Endothelial cell (in vitro differentiated cells): ENCODE measurements at regions not wholly inside any gene's neighbourhood (a gene's known extent, or its start where the extent isn't known, plus 50 kb on each side); places are given as distances from the start of the nearest gene placed in this dataset.
"Not testable (repeated sequence)": the region's sequence is repeated elsewhere in the genome, so short reads cannot be mapped to it uniquely, and the experiment has no call there.

Experiments used
- DNase-seq: peaks from one replicate; pipeline ENCODE4 v3.0.0; 2021; ENCODE audit warnings: low spot score
- H3K27ac Mint-ChIP-seq: one replicate; pipeline ENCODE4 v1.8.0; 2021; ENCODE audit warnings: mixed read lengths, inconsistent platforms; ENCODE audit not compliant: unreplicated experiment
- H3K27me3 Mint-ChIP-seq: one replicate; pipeline ENCODE4 v1.8.0; 2021; ENCODE audit warnings: mild to moderate bottlenecking, moderate library complexity, mixed read lengths, inconsistent platforms; ENCODE audit not compliant: unreplicated experiment
- H3K36me3 Mint-ChIP-seq: one replicate; pipeline ENCODE4 v1.8.0; 2021; ENCODE audit warnings: mild to moderate bottlenecking, low read depth, mixed read lengths, inconsistent platforms; ENCODE audit not compliant: unreplicated experiment
- H3K4me1 Mint-ChIP-seq: one replicate; pipeline ENCODE4 v1.8.0; 2021; ENCODE audit warnings: mild to moderate bottlenecking, mixed read lengths, inconsistent platforms; ENCODE audit not compliant: unreplicated experiment
- H3K4me3 Mint-ChIP-seq: one replicate; pipeline ENCODE4 v1.8.0; 2021; ENCODE audit warnings: mild to moderate bottlenecking, mixed read lengths, inconsistent platforms; ENCODE audit not compliant: unreplicated experiment
- H3K9me3 Mint-ChIP-seq: one replicate; pipeline ENCODE4 v1.8.0; 2021; ENCODE audit warnings: mixed read lengths, inconsistent platforms; ENCODE audit not compliant: unreplicated experiment
- TF ChIP-seq, protein P1 (sequence below): fragments of 200-600 bp; sonication (generic); IDR thresholded peaks from one replicate; pipeline ENCODE4 v1.5.0; 2021; ENCODE audit warnings: antibody characterized with exemption; ENCODE audit not compliant: unreplicated experiment

- H3K9me3 Mint-ChIP-seq, result no peaks in the 10 kb centered on the region
- no peak overlapping the region for H3K4me3 Mint-ChIP-seq
- H3K36me3 Mint-ChIP-seq, result peaks cover 3% of the 10 kb centered on the region
- H3K27ac Mint-ChIP-seq, result no peak overlapping the region
- TF ChIP-seq, protein P1, sequence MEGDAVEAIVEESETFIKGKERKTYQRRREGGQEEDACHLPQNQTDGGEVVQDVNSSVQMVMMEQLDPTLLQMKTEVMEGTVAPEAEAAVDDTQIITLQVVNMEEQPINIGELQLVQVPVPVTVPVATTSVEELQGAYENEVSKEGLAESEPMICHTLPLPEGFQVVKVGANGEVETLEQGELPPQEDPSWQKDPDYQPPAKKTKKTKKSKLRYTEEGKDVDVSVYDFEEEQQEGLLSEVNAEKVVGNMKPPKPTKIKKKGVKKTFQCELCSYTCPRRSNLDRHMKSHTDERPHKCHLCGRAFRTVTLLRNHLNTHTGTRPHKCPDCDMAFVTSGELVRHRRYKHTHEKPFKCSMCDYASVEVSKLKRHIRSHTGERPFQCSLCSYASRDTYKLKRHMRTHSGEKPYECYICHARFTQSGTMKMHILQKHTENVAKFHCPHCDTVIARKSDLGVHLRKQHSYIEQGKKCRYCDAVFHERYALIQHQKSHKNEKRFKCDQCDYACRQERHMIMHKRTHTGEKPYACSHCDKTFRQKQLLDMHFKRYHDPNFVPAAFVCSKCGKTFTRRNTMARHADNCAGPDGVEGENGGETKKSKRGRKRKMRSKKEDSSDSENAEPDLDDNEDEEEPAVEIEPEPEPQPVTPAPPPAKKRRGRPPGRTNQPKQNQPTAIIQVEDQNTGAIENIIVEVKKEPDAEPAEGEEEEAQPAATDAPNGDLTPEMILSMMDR, result no peak
- H3K27me3 Mint-ChIP-seq, result no peaks in the 10 kb centered on the region
- DNase-seq, result no peak
- H3K4me1 Mint-ChIP-seq, result no peaks in the 10 kb centered on the region
Observed at GRCh38 chr4:175090116-175090515, 172.0 kb downstream of the ADAM29 start.

GRCh38 chr4:175091649-175092048 is 173.5 kb downstream of the ADAM29 start:
- H3K27me3 Mint-ChIP-seq, result no peaks in the 10 kb centered on the region
- H3K4me1 Mint-ChIP-seq, result no peaks in the 10 kb centered on the region
- H3K36me3 Mint-ChIP-seq, result peaks cover 3% of the 10 kb centered on the region
- no peaks in the 10 kb centered on the region for H3K9me3 Mint-ChIP-seq
- no peak overlapping the region for H3K4me3 Mint-ChIP-seq
- DNase-seq, result no peak
- no peak overlapping the region for H3K27ac Mint-ChIP-seq
- TF ChIP-seq, protein P1, result no peak

GRCh38 chr4:175092114-175092513 is 174.0 kb downstream of the ADAM29 start:
- no peaks in the 10 kb centered on the region for H3K27me3 Mint-ChIP-seq
- TF ChIP-seq, protein P1, result no peak
- no peak overlapping the region for H3K27ac Mint-ChIP-seq
- DNase-seq, result no peak
- no peaks in the 10 kb centered on the region for H3K9me3 Mint-ChIP-seq
- no peak overlapping the region for H3K4me3 Mint-ChIP-seq
- peaks cover 3% of the 10 kb centered on the region for H3K36me3 Mint-ChIP-seq
- no peaks in the 10 kb centered on the region for H3K4me1 Mint-ChIP-seq

DNA sequence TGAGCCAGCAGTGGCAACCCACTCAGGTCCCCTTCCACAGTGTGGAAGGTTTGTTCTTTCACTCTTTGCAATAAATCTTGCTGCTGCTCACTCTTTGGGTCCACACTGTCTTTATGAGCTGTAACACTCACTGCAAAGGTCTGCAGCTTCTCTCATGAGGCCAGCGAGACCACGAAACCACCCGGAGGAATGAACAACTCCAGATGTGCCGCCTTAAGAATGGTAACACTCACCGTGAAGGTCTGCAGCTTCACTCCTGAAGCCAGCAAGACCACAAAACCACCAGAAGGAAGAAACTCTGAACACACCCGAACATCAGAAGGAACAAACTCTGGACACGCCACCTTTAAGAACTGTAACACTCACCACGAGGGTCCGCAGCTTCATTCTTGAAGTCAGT is 174.9 kb downstream of the ADAM29 start:
- not testable (repeated sequence) for DNase-seq, H3K9me3 Mint-ChIP-seq, H3K27me3 Mint-ChIP-seq, H3K4me1 Mint-ChIP-seq, H3K36me3 Mint-ChIP-seq, H3K27ac Mint-ChIP-seq, H3K4me3 Mint-ChIP-seq

GRCh38 chr4:175103403-175103802 is 185.2 kb downstream of the ADAM29 start:
- Mint-ChIP-seq H3K27me3 (no peaks in the 10 kb centered on the region), H3K9me3 (no peaks in the 10 kb centered on the region), H3K27ac (no peak overlapping the region), H3K4me1 (no peaks in the 10 kb centered on the region), H3K36me3 (no peaks in the 10 kb centered on the region), H3K4me3 (no peak overlapping the region)
- DNase-seq, result no peak
- TF ChIP-seq, protein P1, result no peak

DNA sequence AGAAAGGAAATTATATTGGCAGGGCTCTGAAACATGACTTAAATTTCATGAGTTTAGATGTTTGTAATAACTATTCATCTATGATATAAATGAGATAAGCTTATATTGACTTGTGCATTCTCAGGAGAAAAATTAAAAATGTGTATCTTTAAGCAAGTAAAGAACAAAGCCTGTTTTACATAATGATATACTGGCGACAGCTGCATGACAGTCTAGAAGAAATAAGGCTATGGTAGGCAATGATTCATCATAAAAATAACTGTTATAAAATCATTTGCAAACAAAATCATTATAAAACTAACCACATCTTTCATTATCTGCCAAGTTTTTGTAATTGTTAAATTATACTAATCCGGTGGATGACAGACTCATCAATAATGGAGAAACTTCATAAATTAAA is 188.1 kb downstream of the ADAM29 start:
- H3K27ac Mint-ChIP-seq, result no peak overlapping the region
- no peaks in the 10 kb centered on the region for H3K36me3 Mint-ChIP-seq
- no peaks in the 10 kb centered on the region for H3K4me1 Mint-ChIP-seq
- no peaks in the 10 kb centered on the region for H3K9me3 Mint-ChIP-seq
- no peaks in the 10 kb centered on the region for H3K27me3 Mint-ChIP-seq
- DNase-seq, result no peak
- H3K4me3 Mint-ChIP-seq, result no peak overlapping the region
- TF ChIP-seq, protein P1, result no peak
